IMR-90 (cell line): ENCODE measurements at regions not wholly inside any gene's neighbourhood (a gene's known extent, or its start where the extent isn't known, plus 50 kb on each side); places are given as distances from the start of the nearest gene placed in this dataset.

Source experiments
- ATAC-seq: fragments of 200-7000 bp; cut with Tn5 transposase; 2 replicates; pipeline ENCODE4 v1.9.1; 2020; ENCODE audit warnings: low read depth, mild to moderate bottlenecking, moderate library complexity
- BruUV-seq: library from RNA; stranded (reverse); fragments of 400-500 nt; replicated peaks from 2 replicates; lab custom pipeline; 2021; lab: Mats Ljungman, UMichigan
- CTCF ChIA-PET: fragments of 300-600 bp; formaldehyde crosslinking; extraction: SDS; loops from one replicate; lab custom pipeline; 2021; ENCODE audit warnings: antibody characterized with exemption; lab: Yijun Ruan, JAX
- POLR2A ChIA-PET: fragments of 300-600 bp; sonication (Branson Sonifier 250); formaldehyde crosslinking; loops from one replicate; lab custom pipeline; 2022; ENCODE audit warnings: antibody characterized with exemption; ENCODE audit not compliant: unreplicated experiment; lab: Charles Lee
- DNase-seq: peaks from one replicate; pipeline ENCODE4 v3.0.0; 2013
- H2AFZ ChIP-seq: replicated peaks from 2 replicates; pipeline ENCODE3; 2013; ENCODE audit warnings: low read length, mild to moderate bottlenecking; ENCODE audit not compliant: poor library complexity
- H2AK5ac ChIP-seq: 2 replicates; pipeline ENCODE4 v1.6.1; 2013; ENCODE audit warnings: low read depth, low read length, inconsistent platforms
- H2AK9ac ChIP-seq: replicated peaks from 2 replicates; pipeline ENCODE3; 2013; ENCODE audit warnings: mild to moderate bottlenecking, low read depth, low read length, moderate library complexity; ENCODE audit not compliant: poor library complexity
- H2BK120ac ChIP-seq: 2 replicates; pipeline ENCODE4 v1.6.1; 2013; ENCODE audit warnings: low read depth, low read length, inconsistent platforms
- H2BK15ac ChIP-seq: 3 replicates; pipeline ENCODE4 v1.6.1; 2013; ENCODE audit warnings: low read depth, low read length, inconsistent platforms
- H2BK20ac ChIP-seq: 2 replicates; pipeline ENCODE4 v1.6.1; 2013; ENCODE audit warnings: low read depth, mild to moderate bottlenecking, inconsistent platforms, low read length, moderate library complexity
- H2BK5ac ChIP-seq: 2 replicates; pipeline ENCODE4 v1.6.1; 2013; ENCODE audit warnings: mild to moderate bottlenecking, low read depth, low read length, inconsistent platforms; ENCODE audit not compliant: poor library complexity, severe bottlenecking
- H3K14ac ChIP-seq: replicated peaks from 2 replicates; pipeline ENCODE4 v1.6.1; 2013; ENCODE audit warnings: low read depth, low read length, inconsistent platforms
- H3K18ac ChIP-seq: 2 replicates; pipeline ENCODE4 v1.6.1; 2013; ENCODE audit warnings: low read depth, low read length, control low read depth
- H3K23ac ChIP-seq: 2 replicates; pipeline ENCODE4 v1.6.1; 2013; ENCODE audit warnings: low read depth, low read length, inconsistent platforms
- H3K27ac ChIP-seq: 2 replicates; pipeline ENCODE4 v1.5.1; 2013; ENCODE audit warnings: mild to moderate bottlenecking, control low read depth, low read length; ENCODE audit not compliant: insufficient read depth
- H3K27me3 ChIP-seq: 2 replicates; pipeline ENCODE4 v1.6.1; 2013; ENCODE audit warnings: low read length; ENCODE audit not compliant: control insufficient read depth, insufficient read depth
- H3K36me3 ChIP-seq: 2 replicates; pipeline ENCODE4 v1.6.1; 2013; ENCODE audit warnings: low read length, mixed read lengths; ENCODE audit not compliant: control insufficient read depth, insufficient read depth
- H3K4ac ChIP-seq: 2 replicates; pipeline ENCODE4 v1.6.1; 2013; ENCODE audit warnings: low read depth, low read length, inconsistent platforms
- H3K4me1 ChIP-seq: 2 replicates; pipeline ENCODE4 v1.6.1; 2013; ENCODE audit warnings: low read length, mixed read lengths; ENCODE audit not compliant: control insufficient read depth, insufficient read depth
- H3K4me2 ChIP-seq: 2 replicates; pipeline ENCODE4 v1.6.1; 2013; ENCODE audit warnings: low read depth, mild to moderate bottlenecking, control low read depth, low read length, moderate library complexity
- H3K4me3 ChIP-seq: 2 replicates; pipeline ENCODE4 v1.5.1; 2013; ENCODE audit warnings: low read depth, mild to moderate bottlenecking, control low read depth, low read length, moderate library complexity; ENCODE audit not compliant: insufficient read depth
- H3K56ac ChIP-seq: 2 replicates; pipeline ENCODE4 v1.6.1; 2013; ENCODE audit warnings: low read length, inconsistent platforms; ENCODE audit not compliant: insufficient read depth; ENCODE audit errors: extremely low read depth
- H3K79me1 ChIP-seq, 2 experiments: 2 replicates each; pipeline ENCODE4 v1.6.1; 2013; ENCODE audit warnings: low read length in 2 of 2, inconsistent platforms in 1 of 2, low read depth in 1 of 2
- H3K9ac ChIP-seq: 2 replicates; pipeline ENCODE4 v1.6.1; 2013; ENCODE audit warnings: low read depth, low read length, control low read depth
- H3K9me1 ChIP-seq: 2 replicates; pipeline ENCODE4 v1.6.1; 2013; ENCODE audit warnings: low read length, inconsistent platforms; ENCODE audit not compliant: insufficient read depth
- H3K9me3 ChIP-seq: 2 replicates; pipeline ENCODE4 v1.6.1; 2013; ENCODE audit warnings: low read length; ENCODE audit not compliant: control insufficient read depth, insufficient read depth
- H4K20me1 ChIP-seq: 2 replicates; pipeline ENCODE4 v1.6.1; 2013; ENCODE audit warnings: low read length, inconsistent platforms; ENCODE audit not compliant: insufficient read depth
- H4K5ac ChIP-seq: 2 replicates; pipeline ENCODE4 v1.6.1; 2013; ENCODE audit warnings: mild to moderate bottlenecking, low read depth, low read length, control low read depth
- H4K8ac ChIP-seq, 2 experiments: 2 replicates each; pipeline ENCODE4 v1.6.1; 2013; ENCODE audit warnings: low read depth in 2 of 2, low read length in 2 of 2, control low read depth in 1 of 2, inconsistent platforms in 1 of 2
- H4K91ac ChIP-seq: 2 replicates; pipeline ENCODE4 v1.6.1; 2013; ENCODE audit warnings: low read depth, low read length, inconsistent platforms; ENCODE audit not compliant: insufficient read depth
- BHLHE40 ChIP-seq: fragments of 150-350 bp; IDR thresholded peaks from 2 replicates; pipeline ENCODE4 v1.6.1; 2016; ENCODE audit warnings: mild to moderate bottlenecking, low read depth, low read length
- CEBPB ChIP-seq: IDR thresholded peaks from 2 replicates; pipeline ENCODE4 v1.6.1; 2012; ENCODE audit warnings: low read depth, low read length, improper control_type of control experiment
- CHD1 ChIP-seq: IDR thresholded peaks from 2 replicates; pipeline ENCODE4 v1.6.1; 2012; ENCODE audit warnings: low read depth, low read length, improper control_type of control experiment
- FOS ChIP-seq: fragments of 150-350 bp; IDR thresholded peaks from 2 replicates; pipeline ENCODE4 v1.6.1; 2016; ENCODE audit warnings: low read depth, low read length
- MAFK ChIP-seq: IDR thresholded peaks from 2 replicates; pipeline ENCODE4 v1.6.1; 2012; ENCODE audit warnings: low read depth, low read length, improper control_type of control experiment
- MAZ ChIP-seq: IDR thresholded peaks from 2 replicates; pipeline ENCODE4 v1.6.1; 2012; ENCODE audit warnings: low read depth, mild to moderate bottlenecking, low read length, improper control_type of control experiment, moderate library complexity, borderline replicate concordance
- MXI1 ChIP-seq: IDR thresholded peaks from 2 replicates; pipeline ENCODE4 v1.6.1; 2012; ENCODE audit warnings: low read depth, mild to moderate bottlenecking, low read length, moderate library complexity, borderline replicate concordance
- NFE2L2 ChIP-seq: fragments of 150-350 bp; IDR thresholded peaks from 2 replicates; pipeline ENCODE4 v1.6.1; 2016; ENCODE audit warnings: low read depth, mild to moderate bottlenecking, low read length
- POLR2A ChIP-seq: IDR thresholded peaks from 2 replicates; pipeline ENCODE4 v1.6.1; 2012; ENCODE audit warnings: mild to moderate bottlenecking, low read depth, low read length
- RAD21 ChIP-seq: IDR thresholded peaks from 2 replicates; pipeline ENCODE4 v1.6.1; 2012; ENCODE audit warnings: low read length, improper control_type of control experiment
- RCOR1 ChIP-seq: IDR thresholded peaks from 2 replicates; pipeline ENCODE4 v1.6.1; 2012; ENCODE audit warnings: mild to moderate bottlenecking, low read length, improper control_type of control experiment; ENCODE audit not compliant: insufficient replicate concordance
- RFX5 ChIP-seq: IDR thresholded peaks from 2 replicates; pipeline ENCODE4 v1.8.0; 2012; ENCODE audit warnings: low read depth, mild to moderate bottlenecking, low read length, moderate library complexity
- SMC3 ChIP-seq: fragments of 150-350 bp; IDR thresholded peaks from 2 replicates; pipeline ENCODE4 v1.6.1; 2016; ENCODE audit warnings: low read depth, mild to moderate bottlenecking, antibody characterized with exemption, low read length, moderate library complexity
- WGBS, 2 experiments: methylation state at CpG; one replicate each; pipeline versions ENCODE4 v1.1.5 to v1.1.7; 2013; ENCODE audit warnings: missing lambda C conversion rate in 2 of 2; ENCODE audit not compliant: insufficient read length in 1 of 2; ENCODE audit errors: extremely low coverage in 2 of 2; 5-methylcytosine and 5-hydroxymethylcytosine counted together
- dilution Hi-C: fragments of 300-500 bp; cut with HindIII; formaldehyde crosslinking; loops from one replicate; pipeline ENCODE4 v1.14.3; 2018; ENCODE audit warnings: low sequenced_read_pairs; ENCODE audit not compliant: unreplicated experiment
- in situ Hi-C: fragments of 300-500 bp; cut with MboI; formaldehyde crosslinking; loops from 3 replicates; pipeline ENCODE4 v1.14.3; 2019; ENCODE audit warnings: low sequenced_read_pairs, inconsistent platforms, mixed read lengths
- intact Hi-C: fragments of 100-400 bp; cut with micrococcal nuclease; formaldehyde crosslinking; loops from 2 replicates; pipeline ENCODE4 v1.10.0; 2022
- TF ChIP-seq, protein P1 (sequence below): fragments of 150-350 bp; IDR thresholded peaks from 2 replicates; pipeline ENCODE4 v1.6.1; 2016; ENCODE audit warnings: low read depth, mild to moderate bottlenecking, low read length, moderate library complexity, borderline replicate concordance
- TF ChIP-seq, protein P2 (sequence below): fragments of 150-350 bp; IDR thresholded peaks from 2 replicates; pipeline ENCODE4 v1.6.1; 2017; ENCODE audit warnings: mild to moderate bottlenecking, antibody characterized with exemption, low read length, low read depth
- TF ChIP-seq, protein P3 (sequence below): conservative IDR thresholded peaks from 2 replicates; pipeline ENCODE4 v1.5.1; 2012; ENCODE audit warnings: mild to moderate bottlenecking, low read depth, low read length, improper control_type of control experiment

DNA sequence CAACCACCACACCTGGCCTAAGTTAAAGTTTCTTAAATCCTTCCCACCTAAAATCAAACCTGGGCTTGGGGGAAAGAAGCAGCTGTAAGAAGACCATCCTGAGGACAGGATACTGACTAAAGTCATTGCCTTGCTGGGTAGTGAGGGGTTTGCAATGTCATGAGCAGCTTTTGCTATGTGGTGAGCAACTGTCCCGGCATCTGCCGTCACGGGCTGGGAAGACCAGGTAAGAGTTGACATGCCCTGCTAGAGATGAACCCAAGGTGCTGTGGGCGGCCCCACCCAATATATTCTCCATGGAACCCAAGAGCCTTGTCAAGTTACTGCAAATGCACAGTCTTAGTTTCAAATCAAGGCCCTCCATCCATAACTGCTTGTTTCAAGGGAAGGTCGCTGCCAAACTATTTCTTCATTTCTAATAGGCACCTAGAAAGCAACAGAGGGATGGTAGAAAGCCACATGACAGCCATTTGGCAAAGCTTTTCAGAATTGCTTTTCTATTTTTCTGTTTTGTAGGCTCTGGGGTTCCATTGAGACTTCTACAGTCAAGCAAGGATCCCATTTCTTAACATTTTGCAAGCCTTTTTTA lies 357.8 kb upstream of the JARID2 start:
- H3K4ac ChIP-seq, result no peak overlapping the region
- no peak overlapping the region for H3K23ac ChIP-seq
- no peaks in the 10 kb centered on the region for H3K36me3 ChIP-seq
- no peaks in the 10 kb centered on the region for H4K20me1 ChIP-seq
- no peak overlapping the region for H3K4me3 ChIP-seq
- DNase-seq, result no peak
- in situ Hi-C loops (no loop called here), intact Hi-C loops (no loop called here), dilution Hi-C loops (no loop called here)
- CTCF ChIA-PET, result no interaction called here
- no peak for ATAC-seq
- H3K9ac ChIP-seq, result no peak overlapping the region
- no peak for TF ChIP-seq POLR2A
- TF ChIP-seq RCOR1, result no peak
- no peak for TF ChIP-seq NFE2L2
- TF ChIP-seq MXI1, result no peak
- no peak for TF ChIP-seq SMC3
- TF ChIP-seq, protein P1, sequence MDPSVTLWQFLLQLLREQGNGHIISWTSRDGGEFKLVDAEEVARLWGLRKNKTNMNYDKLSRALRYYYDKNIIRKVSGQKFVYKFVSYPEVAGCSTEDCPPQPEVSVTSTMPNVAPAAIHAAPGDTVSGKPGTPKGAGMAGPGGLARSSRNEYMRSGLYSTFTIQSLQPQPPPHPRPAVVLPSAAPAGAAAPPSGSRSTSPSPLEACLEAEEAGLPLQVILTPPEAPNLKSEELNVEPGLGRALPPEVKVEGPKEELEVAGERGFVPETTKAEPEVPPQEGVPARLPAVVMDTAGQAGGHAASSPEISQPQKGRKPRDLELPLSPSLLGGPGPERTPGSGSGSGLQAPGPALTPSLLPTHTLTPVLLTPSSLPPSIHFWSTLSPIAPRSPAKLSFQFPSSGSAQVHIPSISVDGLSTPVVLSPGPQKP, result no peak
- TF ChIP-seq FOS, result no peak
- TF ChIP-seq RAD21, result no peak
- no peak for TF ChIP-seq CEBPB
- no peak for TF ChIP-seq MAZ
- TF ChIP-seq RFX5, result no peak
- TF ChIP-seq, protein P2, sequence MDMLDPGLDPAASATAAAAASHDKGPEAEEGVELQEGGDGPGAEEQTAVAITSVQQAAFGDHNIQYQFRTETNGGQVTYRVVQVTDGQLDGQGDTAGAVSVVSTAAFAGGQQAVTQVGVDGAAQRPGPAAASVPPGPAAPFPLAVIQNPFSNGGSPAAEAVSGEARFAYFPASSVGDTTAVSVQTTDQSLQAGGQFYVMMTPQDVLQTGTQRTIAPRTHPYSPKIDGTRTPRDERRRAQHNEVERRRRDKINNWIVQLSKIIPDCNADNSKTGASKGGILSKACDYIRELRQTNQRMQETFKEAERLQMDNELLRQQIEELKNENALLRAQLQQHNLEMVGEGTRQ, result no peak
- no peak for TF ChIP-seq CHD1
- no peak for TF ChIP-seq MAFK
- TF ChIP-seq, protein P3, sequence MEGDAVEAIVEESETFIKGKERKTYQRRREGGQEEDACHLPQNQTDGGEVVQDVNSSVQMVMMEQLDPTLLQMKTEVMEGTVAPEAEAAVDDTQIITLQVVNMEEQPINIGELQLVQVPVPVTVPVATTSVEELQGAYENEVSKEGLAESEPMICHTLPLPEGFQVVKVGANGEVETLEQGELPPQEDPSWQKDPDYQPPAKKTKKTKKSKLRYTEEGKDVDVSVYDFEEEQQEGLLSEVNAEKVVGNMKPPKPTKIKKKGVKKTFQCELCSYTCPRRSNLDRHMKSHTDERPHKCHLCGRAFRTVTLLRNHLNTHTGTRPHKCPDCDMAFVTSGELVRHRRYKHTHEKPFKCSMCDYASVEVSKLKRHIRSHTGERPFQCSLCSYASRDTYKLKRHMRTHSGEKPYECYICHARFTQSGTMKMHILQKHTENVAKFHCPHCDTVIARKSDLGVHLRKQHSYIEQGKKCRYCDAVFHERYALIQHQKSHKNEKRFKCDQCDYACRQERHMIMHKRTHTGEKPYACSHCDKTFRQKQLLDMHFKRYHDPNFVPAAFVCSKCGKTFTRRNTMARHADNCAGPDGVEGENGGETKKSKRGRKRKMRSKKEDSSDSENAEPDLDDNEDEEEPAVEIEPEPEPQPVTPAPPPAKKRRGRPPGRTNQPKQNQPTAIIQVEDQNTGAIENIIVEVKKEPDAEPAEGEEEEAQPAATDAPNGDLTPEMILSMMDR, result no peak
- no peak for TF ChIP-seq BHLHE40
- H2AFZ ChIP-seq, result no peak overlapping the region
- H4K5ac ChIP-seq, result no peak overlapping the region
- H3K14ac ChIP-seq, result 0 out of 2 replicates have a peak overlapping the region, but pooled peaks have one; percentile 31
- H2AK9ac ChIP-seq, result no peak overlapping the region
- no CpG with 5 or more reads among the region's 5 CpGs for WGBS, 2 experiments
- H2BK20ac ChIP-seq, result no peak overlapping the region
- H3K27ac ChIP-seq, result no peak overlapping the region
- H3K18ac ChIP-seq, result no peak overlapping the region
- H3K9me1 ChIP-seq, result peaks cover 4% of the 10 kb centered on the region
- H2BK5ac ChIP-seq, result no peak overlapping the region
- H3K4me1 ChIP-seq, result peaks cover 11% of the 10 kb centered on the region
- H3K4me2 ChIP-seq, result no peak overlapping the region
- no peak overlapping the region for H3K56ac ChIP-seq
- H4K8ac ChIP-seq, result no peak overlapping the region
- H3K79me1 ChIP-seq, result no peaks in the 10 kb centered on the region
- no peak overlapping the region for H4K91ac ChIP-seq
- no peak overlapping the region for H2AK5ac ChIP-seq
- no peak overlapping the region for H2BK15ac ChIP-seq
- BruUV-seq, result no TSS peak
- no peak overlapping the region for H2BK120ac ChIP-seq
- POLR2A ChIA-PET, result no interaction called here
- H3K9me3 ChIP-seq, result no peaks in the 10 kb centered on the region
- no peaks in the 10 kb centered on the region for H3K27me3 ChIP-seq
